GDM1 (cell line): ENCODE measurements at regions not wholly inside any gene's neighbourhood (a gene's known extent, or its start where the extent isn't known, plus 50 kb on each side); places are given as distances from the start of the nearest gene placed in this dataset.
"Not testable (repeated sequence)": the region's sequence is repeated elsewhere in the genome, so short reads cannot be mapped to it uniquely, and the experiment has no call there.

ENCODE experiments used
- DNase-seq: peaks from one replicate; lab custom pipeline; 2025; lab: John Stamatoyannopoulos, UW

DNA sequence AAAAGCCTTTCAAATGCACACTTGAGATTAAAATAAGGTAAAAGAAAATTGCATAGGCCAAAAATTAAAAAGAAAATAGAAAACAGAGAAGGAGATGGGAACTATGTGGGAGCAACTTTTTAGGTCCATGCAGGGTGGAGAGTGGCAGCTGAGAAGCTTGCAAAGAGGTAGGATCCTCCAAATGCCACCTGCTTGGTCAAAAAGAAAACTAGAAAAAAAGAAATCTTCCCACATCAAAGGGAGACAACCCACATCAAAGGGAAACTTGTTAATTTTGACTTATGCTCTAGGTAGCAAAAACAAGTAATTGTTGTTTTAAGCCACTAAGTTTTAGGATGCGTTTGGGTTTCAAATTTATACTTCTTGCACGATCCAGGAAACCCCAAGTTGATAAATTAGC, 342.9 kb downstream of the IL20RB start:
- DNase-seq, result no peak

DNA sequence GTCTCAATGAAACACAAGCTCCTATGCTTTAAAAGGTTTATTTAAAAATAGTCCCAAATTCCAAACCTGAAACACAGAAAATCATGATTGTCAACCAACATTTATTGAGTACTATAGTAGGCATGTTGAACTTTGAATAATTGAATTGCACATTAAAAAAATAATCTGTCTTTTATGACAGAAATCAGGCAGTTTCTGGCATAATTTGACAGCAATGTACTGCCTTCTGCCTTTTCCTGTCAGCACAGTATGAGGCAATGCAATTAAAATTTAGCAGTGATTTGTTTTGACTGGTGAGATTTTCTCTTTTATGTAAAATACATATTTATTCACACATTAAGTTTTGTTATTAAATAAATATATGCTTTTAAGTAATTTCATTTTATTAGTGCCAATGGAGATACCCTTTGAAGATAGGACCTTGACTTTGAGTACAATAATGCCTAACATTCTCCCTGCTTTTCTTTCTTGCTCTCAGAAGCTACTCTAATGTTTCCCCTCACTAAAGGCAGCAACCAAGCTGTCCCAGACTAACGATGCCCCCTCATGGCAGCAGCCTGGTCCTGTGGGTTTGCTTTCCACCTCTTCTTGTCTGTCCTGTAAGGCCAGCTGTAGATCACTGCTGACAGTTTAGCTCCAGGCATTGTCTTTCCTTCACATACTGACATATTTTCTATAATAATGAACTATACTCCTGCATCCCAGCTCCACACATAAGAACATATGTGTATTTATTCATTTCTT, 346.7 kb downstream of the IL20RB start:
- no peak for DNase-seq

DNA sequence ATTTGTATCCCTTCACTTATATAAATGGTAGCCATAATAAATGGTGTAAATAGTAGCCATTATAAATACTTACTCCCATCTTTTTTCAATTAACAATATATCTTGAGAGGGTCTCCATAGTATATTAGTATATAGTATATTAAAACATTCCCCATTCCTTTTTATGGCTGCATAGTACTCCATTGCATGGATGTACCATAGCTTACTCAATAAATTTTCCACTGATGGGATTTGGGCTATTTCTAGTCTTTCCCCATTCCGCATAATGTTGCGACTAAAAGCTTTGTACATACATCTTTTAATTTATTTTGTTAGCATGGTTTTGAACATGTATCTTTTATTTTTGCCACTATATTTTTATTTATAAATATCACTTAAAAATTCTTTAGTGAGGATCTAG, 366.3 kb downstream of the IL20RB start:
- no peak for DNase-seq

DNA sequence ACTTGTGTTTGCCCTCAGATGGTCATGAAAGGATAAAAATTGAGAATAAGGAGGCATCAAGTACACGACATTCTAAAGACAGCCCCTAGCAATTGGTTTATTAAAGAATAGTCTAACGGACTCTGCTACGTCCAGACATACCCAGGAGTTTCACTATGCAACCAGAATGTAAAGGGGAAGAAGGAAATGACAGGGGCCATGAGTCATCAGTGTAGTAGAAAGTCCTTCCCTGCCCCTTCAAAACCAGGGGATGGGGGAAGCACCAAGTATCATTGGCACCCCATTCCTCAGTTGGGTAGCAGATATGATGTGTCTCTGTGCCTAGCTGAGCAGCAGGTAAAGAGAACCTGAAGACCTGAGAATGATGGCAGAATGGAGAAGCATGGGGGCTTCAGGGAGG, 367.4 kb downstream of the IL20RB start:
- no peak for DNase-seq

DNA sequence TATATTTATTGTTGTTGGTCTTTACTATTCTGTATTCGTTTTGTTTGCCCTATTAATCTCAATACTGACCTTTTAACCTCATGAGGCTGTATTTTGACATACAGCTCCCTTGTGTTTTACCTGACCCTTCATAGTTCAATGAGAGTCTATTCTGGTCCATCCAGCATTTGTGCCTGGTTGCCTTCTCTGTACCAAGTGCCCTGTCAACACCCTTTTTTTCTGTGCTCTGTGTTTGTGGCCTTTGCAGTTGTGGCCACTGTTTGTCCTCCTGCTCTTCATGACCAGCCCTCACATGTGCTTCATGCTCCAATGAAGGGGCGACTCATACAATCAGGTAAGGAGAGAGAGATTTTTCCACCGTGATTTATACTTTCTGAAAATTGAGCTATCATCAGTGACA, 368.2 kb downstream of the IL20RB start:
- no peak for DNase-seq

DNA sequence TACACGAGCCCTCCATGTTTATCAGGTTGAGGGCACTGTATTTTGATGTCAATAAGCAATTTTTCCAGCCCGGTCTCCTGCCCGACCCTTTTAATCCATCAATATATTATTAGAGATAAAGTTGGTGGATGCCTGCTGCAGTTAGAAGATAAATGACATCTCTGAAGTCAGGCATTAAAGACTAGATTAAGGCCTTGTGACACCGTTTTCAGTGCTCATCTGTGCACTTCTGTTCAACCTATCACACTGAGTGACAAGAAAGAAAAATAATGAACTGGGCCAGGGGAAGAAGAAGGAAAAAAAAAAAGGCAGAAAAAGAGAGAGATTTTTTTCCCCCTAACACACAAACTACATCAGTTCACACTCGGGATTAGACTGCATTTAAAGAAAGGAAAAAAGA, 371.8 kb downstream of the IL20RB start:
- DNase-seq, result no peak

DNA sequence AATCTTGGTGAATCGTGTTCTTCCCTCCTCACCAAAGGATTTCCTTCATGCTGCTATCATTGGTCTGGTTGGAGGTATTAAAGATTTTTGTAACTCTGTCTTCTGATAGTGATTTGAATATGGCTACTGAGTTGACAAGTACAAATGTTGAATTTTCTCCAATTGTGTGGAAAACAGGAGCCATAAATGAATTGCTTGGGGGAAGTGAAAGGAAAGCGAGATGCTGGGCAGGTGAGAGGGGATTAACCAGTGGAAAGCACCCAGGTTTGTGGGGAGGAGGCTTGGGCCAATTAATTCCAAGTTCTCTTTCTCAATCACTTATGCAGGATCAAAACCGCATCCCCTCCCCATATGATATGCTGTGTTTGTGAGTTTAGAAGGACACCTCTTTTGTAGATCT, 372.5 kb downstream of the IL20RB start:
- no peak for DNase-seq

DNA sequence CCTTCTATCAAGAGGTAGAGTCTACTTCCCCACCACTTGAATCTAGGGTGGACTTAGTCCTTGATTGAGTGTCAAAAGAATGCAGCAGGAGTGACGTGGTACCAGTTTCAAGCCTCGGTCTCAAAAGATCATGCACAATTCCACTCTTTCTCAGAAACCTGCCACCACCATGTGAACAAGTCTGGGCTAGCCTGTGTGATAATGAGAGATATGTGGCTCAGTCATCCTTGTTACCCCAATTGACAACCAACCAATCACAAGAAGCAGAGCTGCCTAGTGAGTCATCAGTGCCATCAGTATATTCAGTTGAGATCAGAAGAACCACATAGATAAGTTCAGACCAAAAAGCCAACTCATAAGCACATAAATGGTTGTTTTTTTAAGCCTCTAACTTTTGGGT, 374.5 kb downstream of the IL20RB start:
- no peak for DNase-seq

DNA sequence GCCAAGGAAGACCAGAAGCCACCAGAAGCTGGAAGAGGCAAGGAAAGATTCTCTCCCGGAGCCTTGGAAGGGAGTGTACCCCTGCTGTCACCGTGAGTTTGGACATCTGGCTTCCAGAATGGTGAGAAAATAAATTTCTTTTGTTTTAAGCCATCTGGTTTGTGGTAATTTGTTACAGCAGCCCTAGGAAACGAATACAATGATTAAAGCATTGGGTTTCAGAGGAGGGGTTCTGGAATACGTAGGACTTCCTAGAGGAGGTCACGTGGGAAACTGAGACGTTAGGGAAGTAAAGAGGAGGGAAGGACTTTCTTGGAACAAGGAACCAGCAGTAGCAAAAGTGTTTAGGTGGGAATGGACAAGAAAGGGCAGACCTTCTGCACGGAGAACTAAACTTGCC, 377.7 kb downstream of the IL20RB start:
- DNase-seq, result no peak

DNA sequence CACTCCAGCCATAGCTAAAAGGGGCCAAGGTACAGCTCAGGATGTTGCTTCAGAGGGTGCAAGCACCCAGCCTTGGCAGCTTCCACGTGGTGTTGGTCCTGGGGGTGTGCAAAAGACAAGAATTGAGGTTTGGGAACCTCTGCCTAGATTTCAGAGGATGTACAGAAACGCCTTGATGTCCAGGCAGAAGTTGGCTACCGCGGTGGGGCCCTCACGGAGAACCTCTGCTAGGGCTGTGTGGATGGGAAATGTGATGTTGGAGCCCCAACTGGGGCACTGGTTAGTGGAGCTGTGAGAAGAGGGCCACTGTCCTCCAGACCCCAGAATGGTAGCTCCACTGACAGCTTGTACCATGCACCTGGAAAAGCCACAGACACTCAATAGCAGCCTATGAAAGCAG, 380.6 kb downstream of the IL20RB start:
- not testable (repeated sequence) for DNase-seq

DNA sequence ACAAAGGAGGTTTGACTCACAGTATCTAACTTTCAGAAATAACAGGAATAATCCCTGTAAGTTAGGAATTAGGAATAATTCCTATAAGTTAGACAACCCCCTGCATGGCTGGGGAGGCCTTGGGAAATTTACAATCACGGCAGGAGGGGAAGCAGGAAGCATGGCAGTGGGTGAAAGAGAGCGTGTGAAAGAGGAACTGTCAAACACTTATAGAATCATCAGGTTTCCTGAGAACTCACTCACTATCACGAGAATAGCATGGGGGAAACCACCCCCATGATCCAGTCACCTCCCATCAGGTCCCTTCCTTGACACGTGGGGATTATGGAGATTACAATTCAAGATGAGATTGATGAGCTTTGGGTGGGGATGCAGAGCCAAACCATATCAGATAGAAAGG, 385.5 kb downstream of the IL20RB start:
- no peak for DNase-seq

DNA sequence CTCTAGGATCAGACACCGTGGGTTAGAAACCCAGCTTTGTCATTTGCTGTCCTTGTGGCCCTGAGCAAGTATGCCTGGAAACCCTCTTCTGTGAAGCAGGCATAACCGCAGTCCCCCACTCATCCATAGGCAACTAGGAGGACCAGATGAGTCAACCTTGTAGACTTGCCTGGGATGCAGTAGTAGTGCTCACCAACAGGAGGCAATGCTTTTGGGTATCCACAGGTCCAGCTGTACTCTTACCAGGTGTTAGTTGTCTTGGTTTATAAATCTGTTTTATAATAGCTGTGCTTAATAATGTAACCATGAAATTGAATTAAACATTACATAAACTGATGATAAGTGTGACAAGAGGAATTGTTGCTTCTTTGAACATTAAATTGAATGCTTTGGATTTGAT, 389.3 kb downstream of the IL20RB start:
- no peak for DNase-seq

DNA sequence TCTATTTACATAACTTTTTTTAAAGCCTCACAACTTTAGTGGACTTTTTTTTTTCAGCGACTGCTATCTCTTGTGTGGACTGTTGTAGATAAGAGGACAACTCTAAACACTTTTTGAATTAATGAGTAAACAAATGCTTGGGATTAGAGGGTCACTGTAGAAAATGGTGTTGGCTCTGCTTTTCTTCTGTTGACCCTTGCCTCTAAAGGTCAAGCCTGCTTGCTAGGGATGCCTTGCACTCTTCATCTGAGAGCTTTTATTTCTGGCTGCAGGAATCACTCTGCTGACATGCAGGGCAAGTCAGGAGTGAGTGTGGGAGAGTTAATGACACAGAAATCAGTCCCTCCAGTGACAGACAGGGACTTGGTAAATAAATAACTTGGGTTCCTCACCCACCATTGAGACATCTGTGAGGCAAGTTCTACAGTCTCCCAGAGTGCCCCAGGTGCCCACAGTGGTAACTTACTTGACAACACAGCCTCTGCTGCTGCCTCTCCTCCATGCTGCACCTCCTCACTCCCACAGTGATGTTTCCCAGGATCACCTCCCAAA, 390.1 kb downstream of the IL20RB start:
- DNase-seq, result no peak

DNA sequence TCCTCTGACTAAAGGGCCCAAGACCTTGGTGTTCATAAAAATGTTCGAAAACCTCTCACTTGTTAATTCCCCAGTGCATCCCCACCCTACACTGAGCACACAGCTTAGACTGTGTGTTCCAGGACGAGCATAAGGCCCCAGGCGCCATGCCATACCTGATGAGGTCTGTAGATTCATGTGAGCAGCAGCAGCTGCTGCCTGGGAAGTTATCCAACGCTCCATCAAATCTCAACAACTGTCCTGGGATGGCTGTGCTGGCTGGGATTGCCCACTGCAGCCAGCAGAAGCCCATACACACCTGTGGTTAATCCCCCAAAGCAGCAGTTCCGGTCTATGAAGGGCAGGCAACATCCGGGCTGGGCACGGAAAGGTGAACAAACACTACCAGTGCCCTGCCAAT, 391.2 kb downstream of the IL20RB start:
- DNase-seq, result no peak

DNA sequence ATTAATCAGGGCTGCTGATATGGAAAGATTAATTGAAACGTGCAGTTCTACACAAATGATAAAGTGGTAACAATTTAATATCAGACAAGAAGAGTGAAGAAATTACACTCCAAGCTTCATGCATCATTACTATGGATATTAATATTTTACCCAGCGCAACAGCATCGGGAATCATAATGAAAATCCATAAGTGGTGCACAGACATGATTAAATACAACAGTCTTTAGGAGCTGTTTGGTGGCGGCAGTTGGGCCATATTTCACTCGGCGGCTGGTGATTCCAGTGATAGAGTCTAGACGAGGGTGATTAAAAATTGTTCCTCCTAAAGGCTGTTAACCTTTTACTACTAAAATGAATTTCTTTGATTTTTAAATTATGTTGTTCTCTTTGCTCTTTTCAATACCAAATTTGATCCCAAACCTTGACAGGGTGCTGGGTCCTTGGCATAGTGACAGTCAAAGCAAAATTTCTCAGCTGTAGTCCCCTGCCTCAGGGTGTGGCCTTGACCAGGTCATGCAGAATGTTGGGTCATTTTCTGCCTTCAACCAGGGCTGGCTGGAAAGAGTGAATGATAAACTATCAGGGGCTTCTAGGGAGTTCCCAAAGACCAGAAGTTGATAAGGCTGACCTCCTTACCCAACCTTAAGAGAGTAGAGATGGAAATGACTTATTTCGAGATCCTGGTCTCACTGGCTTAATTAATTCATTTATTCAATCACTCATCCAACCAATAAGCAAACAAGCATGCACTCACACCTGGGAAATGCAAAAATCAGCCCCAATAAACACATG, 392.0 kb downstream of the IL20RB start:
- no peak for DNase-seq

DNA sequence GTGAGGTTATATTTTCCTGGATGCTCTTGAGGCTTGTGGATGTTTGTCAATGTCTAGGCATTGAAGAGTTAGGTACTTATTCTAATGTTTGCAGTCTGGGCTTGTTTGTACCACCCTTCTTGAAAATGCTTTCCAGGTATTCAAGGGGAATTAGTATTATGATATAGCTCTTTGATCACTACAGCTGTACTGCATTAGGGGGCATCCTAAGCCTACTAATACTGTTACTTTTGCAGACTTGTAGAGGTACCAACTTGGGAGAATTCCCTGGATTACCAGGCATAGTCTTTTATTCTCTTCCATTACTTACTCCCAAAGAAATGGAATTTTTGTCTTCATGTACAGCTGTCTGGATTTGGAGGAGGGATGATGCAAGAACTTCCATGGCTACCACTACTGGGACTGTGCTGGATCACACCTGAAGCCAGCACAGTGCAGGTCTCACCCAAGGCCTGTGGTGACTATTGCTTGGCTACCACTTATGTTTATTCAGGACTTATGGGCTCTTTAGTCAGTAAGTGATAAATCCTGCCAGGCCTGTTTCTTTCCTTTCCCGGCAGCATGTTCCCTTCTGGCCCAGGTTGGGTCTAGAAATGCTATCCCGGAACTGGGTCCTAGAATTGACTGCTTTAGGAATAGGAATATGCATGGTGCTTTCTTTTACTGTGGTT, 402.9 kb downstream of the IL20RB start:
- no peak for DNase-seq

DNA sequence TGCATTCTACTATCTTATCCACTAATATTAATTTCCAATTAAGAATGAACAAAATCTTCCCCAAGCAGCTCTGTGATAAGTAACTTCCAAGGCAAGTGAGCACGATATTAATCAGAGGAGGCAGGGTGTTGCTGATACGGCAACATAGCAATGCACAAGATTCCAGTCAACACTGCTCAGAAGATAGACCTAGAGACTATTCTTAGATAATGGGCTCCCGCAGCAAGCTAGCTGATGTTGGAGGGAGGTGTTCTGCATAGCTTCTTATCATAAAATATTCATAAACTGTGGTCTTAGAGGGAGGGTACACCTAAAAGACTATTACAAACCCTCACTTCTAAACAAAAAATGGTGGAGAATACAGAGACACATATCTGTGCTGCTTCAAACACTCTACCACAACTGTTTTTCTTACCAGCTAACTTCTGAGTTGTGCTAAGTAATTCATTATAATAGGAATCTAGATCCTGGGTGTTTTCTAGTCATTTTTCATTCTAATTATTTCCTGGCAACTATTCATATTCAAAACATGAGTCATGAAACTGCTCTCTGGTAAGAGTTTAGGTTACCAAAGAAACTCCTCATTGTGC, 382.0 kb upstream of the SOX14 start:
- DNase-seq, result no peak

DNA sequence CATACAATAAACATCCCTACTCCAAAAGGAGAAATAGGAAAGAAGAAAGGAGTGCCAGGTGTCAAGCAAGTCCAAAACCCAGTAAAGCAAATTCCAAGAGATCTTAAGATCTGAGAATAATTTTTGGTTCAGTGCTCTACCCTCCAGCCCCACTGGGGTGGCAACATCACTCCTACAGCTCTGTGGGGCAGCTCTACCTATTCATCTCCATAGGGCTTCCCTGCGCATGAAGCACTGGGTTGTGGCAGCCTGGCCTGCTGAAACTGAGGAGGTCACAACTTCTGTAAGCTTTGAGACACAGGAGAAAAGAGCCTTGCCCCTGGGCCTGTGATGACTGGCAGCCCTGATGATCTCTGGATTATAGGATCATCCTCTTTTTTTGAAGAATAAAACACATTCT, 378.2 kb upstream of the SOX14 start:
- no peak for DNase-seq

DNA sequence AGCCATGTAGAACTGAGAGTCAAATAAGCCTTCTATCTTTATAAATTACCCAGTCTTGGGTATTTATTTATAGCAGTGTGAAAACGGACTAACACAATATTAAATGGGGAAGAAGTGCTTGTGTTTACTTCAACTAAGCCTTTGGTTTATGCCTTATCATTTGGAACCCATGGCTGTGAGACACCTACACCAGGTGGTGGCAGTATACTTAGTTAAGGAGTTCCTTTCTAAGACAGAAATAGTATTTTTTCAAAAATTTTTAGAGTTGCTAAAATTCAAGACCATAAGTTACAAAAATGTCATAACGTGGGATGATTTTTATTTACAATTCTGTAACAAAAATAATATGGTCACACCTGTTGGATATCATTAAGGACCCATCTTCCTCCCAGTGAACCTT, 354.5 kb upstream of the SOX14 start:
- DNase-seq, result no peak

DNA sequence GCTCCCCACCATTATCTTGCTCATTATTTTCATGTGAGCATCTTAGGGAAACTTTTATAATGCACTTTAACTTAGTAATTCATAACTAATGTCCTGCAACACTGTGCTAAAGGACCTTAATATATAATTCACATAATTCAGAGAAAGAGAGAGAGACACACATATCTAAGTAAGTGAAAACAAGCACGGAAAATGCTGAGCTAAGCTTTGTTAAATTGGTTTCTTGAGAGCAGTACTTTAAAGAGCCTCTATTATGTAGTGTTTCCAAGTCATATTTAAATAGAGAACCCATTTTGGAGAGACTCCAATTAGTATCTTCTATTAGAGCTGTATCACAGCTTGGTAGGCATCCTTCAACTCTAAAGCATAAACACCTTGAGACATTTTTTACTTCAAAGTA, 354.1 kb upstream of the SOX14 start:
- no peak for DNase-seq

DNA sequence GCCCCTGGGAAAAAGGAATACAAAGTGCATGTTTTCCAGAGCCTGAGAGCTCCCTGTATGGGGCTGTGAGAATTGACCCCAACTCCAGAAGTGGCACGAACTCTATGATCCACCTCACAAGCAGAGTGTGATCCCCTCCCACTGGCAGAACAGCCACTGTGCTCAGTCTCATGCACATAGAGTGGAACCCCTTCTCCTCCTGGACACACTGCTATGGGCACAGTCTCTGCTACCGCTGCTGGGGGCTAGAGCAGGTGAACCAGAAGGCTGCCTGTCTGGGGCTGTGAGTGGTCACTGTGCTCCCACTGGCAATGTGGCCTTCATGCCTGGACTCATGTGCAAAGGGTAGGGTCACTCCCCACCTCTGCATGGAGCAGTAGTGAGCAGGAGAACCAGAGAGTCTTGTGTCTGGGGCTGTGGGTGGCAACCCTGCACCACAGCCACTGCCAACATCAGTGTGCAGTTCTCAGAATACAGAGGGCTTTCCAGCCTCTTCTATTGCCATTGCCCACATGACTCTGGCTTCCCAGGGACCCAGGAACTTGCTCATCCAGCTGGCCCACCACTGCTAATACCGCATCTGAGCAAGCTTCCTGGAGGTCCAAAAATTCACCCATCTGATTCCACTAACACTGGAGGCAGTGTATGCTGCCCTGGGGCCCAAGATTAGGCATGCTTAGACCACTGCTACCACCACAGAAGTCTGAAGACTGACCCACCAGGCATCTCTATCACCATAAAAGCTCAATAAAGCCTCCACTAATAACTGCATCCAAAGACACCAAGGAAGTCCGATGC, 343.7 kb upstream of the SOX14 start:
- DNase-seq, result no peak

DNA sequence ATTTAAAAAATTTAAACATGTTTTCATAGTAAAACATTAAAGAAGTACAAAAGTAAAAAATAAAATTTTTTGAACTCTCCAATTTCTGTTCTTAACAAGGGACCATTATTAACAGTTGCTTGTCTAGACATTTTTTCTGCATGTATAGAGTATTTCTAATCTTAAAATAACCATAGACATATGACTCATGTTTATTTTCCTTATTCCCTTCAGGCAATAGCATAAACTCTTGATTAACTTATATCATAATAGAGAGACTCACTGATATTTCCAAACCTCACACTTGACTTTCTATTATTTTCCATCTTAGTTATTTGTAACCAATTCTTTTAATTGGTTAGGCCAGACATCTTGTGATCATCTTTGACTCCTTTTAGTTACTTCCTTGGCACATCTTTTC, 325.6 kb upstream of the SOX14 start:
- no peak for DNase-seq
